CD14-positive monocyte (primary cell): ENCODE measurements at regions not wholly inside any gene's neighbourhood (a gene's known extent, or its start where the extent isn't known, plus 50 kb on each side); places are given as distances from the start of the nearest gene placed in this dataset.

Source experiments
- DNase-seq, 3 donors: peaks; one replicate each; pipeline ENCODE4 v3.0.0-alpha.2; 2011 to 2022
- H2AFZ ChIP-seq: 2 replicates; pipeline ENCODE4 v1.6.0; 2012; ENCODE audit warnings: mild to moderate bottlenecking, low read depth, low read length, inconsistent platforms; ENCODE audit not compliant: insufficient read depth, poor library complexity, severe bottlenecking
- H3K27ac ChIP-seq, 2 donors: 1 replicate in 1 of 2; 2 replicates in 1 of 2; pipeline ENCODE4 v1.5.1; 2012 to 2013; ENCODE audit warnings: low read length in 2 of 2, control low read depth in 1 of 2, inconsistent platforms in 1 of 2, low read depth in 1 of 2, mild to moderate bottlenecking in 1 of 2
- H3K27me3 ChIP-seq, 2 donors: one replicate each; pipeline versions ENCODE4 v1.6.0 to v1.6.1; 2011 to 2013; ENCODE audit warnings: low read length in 2 of 2; ENCODE audit not compliant: control insufficient read depth in 2 of 2, insufficient read depth in 2 of 2
- H3K36me3 ChIP-seq, 2 donors: replicated peaks in 1 of 2; 1 replicate in 1 of 2; 2 replicates in 1 of 2; pipeline versions ENCODE4 v1.5.1 to v1.6.1; 2012 to 2013; ENCODE audit warnings: low read length in 2 of 2, control low read depth in 1 of 2, inconsistent platforms in 1 of 2, mild to moderate bottlenecking in 1 of 2; ENCODE audit not compliant: insufficient read depth in 2 of 2, control insufficient read depth in 1 of 2
- H3K4me1 ChIP-seq, 2 donors: 1 replicate in 1 of 2; 2 replicates in 1 of 2; pipeline versions ENCODE4 v1.5.1 to v1.6.1; 2012 to 2013; ENCODE audit warnings: low read length in 2 of 2, control low read depth in 1 of 2, inconsistent platforms in 1 of 2, mild to moderate bottlenecking in 1 of 2, moderate library complexity in 1 of 2; ENCODE audit not compliant: insufficient read depth in 2 of 2, control insufficient read depth in 1 of 2
- H3K4me2 ChIP-seq: replicated peaks from 2 replicates; pipeline ENCODE3; 2012; ENCODE audit warnings: low read length, moderate library complexity, mild to moderate bottlenecking; ENCODE audit not compliant: poor library complexity, severe bottlenecking; ENCODE audit errors: extremely low read depth
- H3K4me3 ChIP-seq, 3 experiments: fragments of 200-600 bp in 1 of 3; sonication (generic) in 1 of 3; replicated peaks in 1 of 3; 1 replicate in 2 of 3; 2 replicates in 1 of 3; pipeline ENCODE4 v1.5.1; 2011 to 2013; ENCODE audit warnings: low read length in 3 of 3, mild to moderate bottlenecking in 3 of 3, control low read depth in 2 of 3, low read depth in 2 of 3, inconsistent platforms in 1 of 3, moderate library complexity in 1 of 3
- H3K79me2 ChIP-seq: 2 replicates; pipeline ENCODE4 v1.6.0; 2012; ENCODE audit warnings: mild to moderate bottlenecking, control low read depth, inconsistent platforms, low read length, moderate library complexity; ENCODE audit not compliant: insufficient read depth
- H3K9ac ChIP-seq: 2 replicates; pipeline ENCODE4 v1.6.0; 2017; ENCODE audit warnings: low read length, mild to moderate bottlenecking; ENCODE audit not compliant: insufficient read depth, poor library complexity, severe bottlenecking
- H3K9me3 ChIP-seq, 2 donors: replicated peaks in 1 of 2; 1 replicate in 1 of 2; 2 replicates in 1 of 2; pipeline versions ENCODE4 v1.5.1 to v1.6.1; 2012 to 2013; ENCODE audit warnings: low read length in 2 of 2, control low read depth in 1 of 2; ENCODE audit not compliant: control insufficient read depth in 1 of 2, insufficient read depth in 1 of 2
- H4K20me1 ChIP-seq: 2 replicates; pipeline ENCODE4 v1.6.0; 2012; ENCODE audit warnings: mild to moderate bottlenecking, low read length, control low read depth, moderate library complexity; ENCODE audit not compliant: insufficient read depth
- H3K27ac Mint-ChIP-seq, 7 donors: one replicate each; pipeline ENCODE4 v1.8.0; 2020; ENCODE audit warnings: mild to moderate bottlenecking in 7 of 7, mixed read lengths in 7 of 7, moderate library complexity in 6 of 7, inconsistent platforms in 2 of 7
- H3K27me3 Mint-ChIP-seq, 3 donors: one replicate each; pipeline ENCODE4 v1.8.0; 2021 to 2022; ENCODE audit warnings: low read depth in 3 of 3, mild to moderate bottlenecking in 3 of 3, mixed read lengths in 3 of 3, moderate library complexity in 3 of 3, inconsistent platforms in 1 of 3
- H3K36me3 Mint-ChIP-seq, 2 donors: one replicate each; pipeline ENCODE4 v1.8.0; 2020; ENCODE audit warnings: mixed read lengths in 2 of 2, inconsistent platforms in 1 of 2, mild to moderate bottlenecking in 1 of 2
- H3K4me1 Mint-ChIP-seq: one replicate; pipeline ENCODE4 v1.8.0; 2020; ENCODE audit warnings: mild to moderate bottlenecking, mixed read lengths
- H3K4me3 Mint-ChIP-seq, 2 donors: one replicate each; pipeline ENCODE4 v1.8.0; 2020; ENCODE audit warnings: mild to moderate bottlenecking in 2 of 2, mixed read lengths in 2 of 2, moderate library complexity in 1 of 2
- H3K9me3 Mint-ChIP-seq, 7 donors: one replicate each; pipeline ENCODE4 v1.8.0; 2020 to 2022; ENCODE audit warnings: mixed read lengths in 7 of 7, mild to moderate bottlenecking in 6 of 7, moderate library complexity in 6 of 7, inconsistent platforms in 2 of 7
- CTCF ChIP-seq: fragments of 200-600 bp; IDR thresholded peaks from one replicate; pipeline ENCODE4 v1.8.0; 2022; ENCODE audit warnings: antibody characterized with exemption, mild to moderate bottlenecking
- WGBS: methylation state at CpG from one replicate; pipeline ENCODE4 v1.1.5; 2013; ENCODE audit warnings: missing lambda C conversion rate; ENCODE audit not compliant: insufficient coverage; 5-methylcytosine and 5-hydroxymethylcytosine counted together
- intact Hi-C, 2 donors: fragments of 100-400 bp; cut with micrococcal nuclease; formaldehyde crosslinking; loops; one replicate each; pipeline versions ENCODE4 v1.15.0 to v1.15.1; 2023

GRCh38 chr20:22931653-22932608, 103.2 kb upstream of the SSTR4 start:
- H3K9ac ChIP-seq = no peak overlapping the region
- H3K9me3 ChIP-seq = no peaks in the 10 kb centered on the region
- H3K4me3 ChIP-seq = no peak overlapping the region
- no peaks in the 10 kb centered on the region for H3K4me1 ChIP-seq
- H3K4me2 ChIP-seq = no peak overlapping the region
- WGBS = 100% methylated on average over 2 of the region's 7 CpGs
- Mint-ChIP-seq H3K27me3 (peaks cover 30 to 37% (median 37%) of the 10 kb centered on the region in 3 donors), H3K36me3 (no peaks in the 10 kb centered on the region), H3K4me1 (no peaks in the 10 kb centered on the region), H3K27ac (no peak overlapping the region), H3K4me3 (no peak overlapping the region), H3K9me3 (peaks cover 0 to 6% (median 0%) of the 10 kb centered on the region in 7 donors)
- no peak overlapping the region for H2AFZ ChIP-seq
- intact Hi-C loops = no loop called here
- no peak overlapping the region for H3K27ac ChIP-seq
- H4K20me1 ChIP-seq = no peaks in the 10 kb centered on the region
- no peak for TF ChIP-seq CTCF
- H3K79me2 ChIP-seq = no peaks in the 10 kb centered on the region
- DNase-seq = no peak
- peaks cover 26 to 31% of the 10 kb centered on the region in 2 donors for H3K27me3 ChIP-seq
- H3K36me3 ChIP-seq = no peaks in the 10 kb centered on the region

GRCh38 chr20:22939181-22939580, 95.9 kb upstream of the SSTR4 start:
- peaks cover 0 to 3% (median 0%) of the 10 kb centered on the region in 7 donors for H3K9me3 Mint-ChIP-seq
- H3K36me3 Mint-ChIP-seq = no peaks in the 10 kb centered on the region
- Histone ChIP-seq H3K27me3 (peaks cover 0 to 4% of the 10 kb centered on the region in 2 donors), H3K9ac (no peak overlapping the region), H3K4me2 (no peak overlapping the region), H4K20me1 (no peaks in the 10 kb centered on the region), H3K36me3 (no peaks in the 10 kb centered on the region), H3K4me1 (no peaks in the 10 kb centered on the region), H3K27ac (no peak overlapping the region), H2AFZ (no peak overlapping the region), H3K9me3 (no peaks in the 10 kb centered on the region), H3K79me2 (no peaks in the 10 kb centered on the region), H3K4me3 (no peak overlapping the region)
- peaks cover 0 to 15% (median 11%) of the 10 kb centered on the region in 3 donors for H3K27me3 Mint-ChIP-seq
- no peak for TF ChIP-seq CTCF
- DNase-seq = no peak
- peak overlapping the region in 1 of 7 donors; percentile 18 for H3K27ac Mint-ChIP-seq
- H3K4me1 Mint-ChIP-seq = no peaks in the 10 kb centered on the region
- H3K4me3 Mint-ChIP-seq = no peak overlapping the region
- intact Hi-C loops = no loop called here
- WGBS = no CpG with 5 or more reads among the region's 3 CpGs
